Activated effector memory CD4-positive, alpha-beta T cell treated with Interleukin-2 at 50 U/mL for 16 hours (primary cell): ENCODE measurements at regions not wholly inside any gene's neighbourhood (a gene's known extent, or its start where the extent isn't known, plus 50 kb on each side); places are given as distances from the start of the nearest gene placed in this dataset.
"Not testable (repeated sequence)": the region's sequence is repeated elsewhere in the genome, so short reads cannot be mapped to it uniquely, and the experiment has no call there.

Experiments
- DNase-seq: peaks from one replicate; pipeline ENCODE4 v3.0.0-alpha.2; 2020

DNA sequence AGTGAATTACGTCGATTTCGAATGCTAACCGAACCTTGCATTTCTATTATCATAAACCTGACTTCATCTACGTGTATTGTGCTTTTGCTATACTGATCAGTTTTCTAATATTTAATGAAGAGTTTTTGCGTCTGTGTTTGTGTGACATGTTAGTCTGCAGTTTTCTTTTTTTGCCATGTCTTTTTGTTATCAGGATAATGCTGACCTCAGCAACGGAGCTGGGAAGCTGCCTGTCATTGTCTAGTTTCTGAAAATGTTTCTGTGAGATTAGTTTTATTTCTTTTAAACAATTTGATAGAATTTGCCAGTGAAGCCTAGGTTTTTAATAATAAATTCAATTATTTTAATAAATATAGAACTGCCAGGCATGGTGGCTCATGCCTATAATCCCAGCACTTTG is 139.3 kb downstream of the LAT start:
- DNase-seq = not testable (repeated sequence)

DNA sequence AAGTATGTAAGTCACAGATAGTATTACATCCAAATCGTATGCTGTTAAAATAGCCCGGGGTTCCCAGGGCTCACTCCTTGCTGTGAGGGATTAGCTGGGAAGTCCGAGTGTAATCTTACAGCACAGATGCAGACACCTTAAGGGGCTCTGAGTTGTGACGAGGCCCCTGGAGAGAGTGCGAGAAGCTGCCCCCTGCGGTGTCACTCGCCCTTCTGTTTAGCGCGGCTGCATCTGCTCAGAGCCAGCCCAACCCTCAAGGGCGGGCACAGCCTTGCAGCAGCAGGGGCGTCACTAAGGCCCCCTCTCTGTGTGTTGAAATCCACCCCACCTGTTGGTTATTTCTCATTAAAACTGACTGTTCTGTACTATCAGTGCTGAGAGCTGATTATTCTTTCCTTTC is 135.8 kb downstream of the LAT start:
- not testable (repeated sequence) for DNase-seq

GRCh38 chr16:29118301-29118957 is 133.6 kb downstream of the LAT start:
- DNase-seq = not testable (repeated sequence)

DNA sequence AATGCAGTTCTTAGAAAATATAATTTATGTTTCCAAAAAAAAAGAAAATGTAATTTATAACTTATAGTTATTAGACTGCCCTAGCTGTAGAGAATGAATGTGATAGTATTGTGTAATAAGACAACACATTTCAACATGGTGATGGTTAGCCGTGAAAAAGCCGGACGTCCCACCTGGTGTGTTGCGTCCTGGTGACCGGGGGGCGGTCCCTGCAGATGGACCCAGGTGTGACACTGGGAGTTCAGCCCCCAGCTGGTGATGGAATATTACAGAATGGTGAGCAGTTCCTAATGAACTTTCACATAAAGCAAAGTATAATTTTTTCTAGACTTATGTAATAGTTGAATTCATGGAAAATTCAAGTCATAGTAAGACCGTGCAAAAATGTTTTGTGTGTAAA is 132.8 kb downstream of the LAT start:
- DNase-seq = no peak

GRCh38 chr16:29116980-29117379 is 132.1 kb downstream of the LAT start:
- DNase-seq = no peak

DNA sequence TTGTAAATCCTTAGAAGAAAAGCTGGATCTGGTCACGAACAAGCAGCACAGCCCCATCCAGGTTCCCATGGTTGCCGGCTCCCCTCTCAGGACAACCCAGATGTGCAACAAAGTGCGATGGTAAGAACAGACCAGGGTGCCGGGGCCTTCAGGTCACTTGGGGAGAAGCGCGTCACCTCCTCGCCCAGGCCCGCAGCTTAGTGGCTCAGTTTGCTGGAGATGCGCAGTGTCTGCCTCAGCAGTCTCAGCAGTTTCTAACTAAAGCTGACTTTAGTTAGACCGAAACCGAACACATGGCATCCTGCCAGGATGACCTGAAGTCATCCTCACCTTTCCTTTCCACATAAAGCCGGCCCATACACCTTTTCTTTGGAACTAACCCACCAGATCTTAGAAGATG is 131.4 kb downstream of the LAT start:
- not testable (repeated sequence) for DNase-seq

DNA sequence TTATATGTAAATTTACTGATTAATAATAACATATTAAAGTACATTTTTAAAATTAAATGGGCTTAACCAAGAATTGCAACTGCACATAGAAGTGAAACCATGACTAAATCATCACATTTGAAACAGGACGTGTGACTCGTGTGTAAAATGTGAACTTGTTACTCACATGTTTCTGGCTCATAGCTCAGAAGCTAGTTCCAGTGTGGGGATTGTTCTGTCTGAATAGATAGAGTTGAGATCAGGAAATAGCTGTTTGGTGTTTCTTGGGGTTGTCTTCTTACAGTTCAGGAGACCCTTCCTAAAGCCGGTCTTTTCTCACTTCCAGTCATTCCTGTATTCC is 130.9 kb downstream of the LAT start:
- DNase-seq = not testable (repeated sequence)

DNA sequence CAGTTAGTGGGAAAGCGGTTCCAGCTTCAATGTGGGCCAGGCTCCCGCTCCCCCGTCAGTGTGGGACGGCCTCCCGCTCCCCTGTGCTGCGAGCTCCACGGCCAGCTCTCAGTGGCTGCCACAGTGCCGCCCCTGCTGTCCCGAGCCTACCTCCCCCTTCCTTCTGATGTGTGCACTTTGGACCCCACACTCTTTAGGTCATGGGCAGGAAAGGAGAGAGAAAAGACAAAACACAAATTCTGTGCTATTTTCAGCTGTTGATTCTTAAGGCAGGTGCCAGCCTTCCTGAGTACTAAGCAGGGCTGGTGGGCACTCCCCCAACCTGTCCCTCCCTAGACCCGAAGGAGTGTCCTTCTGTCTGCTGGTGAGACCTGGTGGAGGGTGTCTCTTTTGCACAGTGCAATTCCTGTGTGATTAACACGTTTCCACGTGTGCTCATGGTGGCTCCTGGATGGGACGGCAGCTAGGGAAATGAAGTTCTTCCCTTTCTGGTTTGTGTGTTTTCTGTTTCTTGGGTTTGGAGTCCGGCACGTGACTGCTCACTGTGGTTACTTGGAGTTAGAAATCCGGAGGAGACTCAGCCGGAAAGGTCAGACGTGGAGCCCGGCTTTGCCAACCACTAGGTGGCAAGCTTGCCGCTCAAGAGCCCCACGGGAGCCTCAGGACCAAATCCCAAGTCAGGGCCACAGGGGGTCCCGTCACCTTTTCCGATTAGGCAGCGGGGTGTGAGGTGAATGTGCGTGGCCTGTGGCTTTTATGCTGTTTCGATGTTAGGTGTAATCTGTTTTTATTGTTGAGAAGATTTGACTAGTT is 130.3 kb downstream of the LAT start:
- not testable (repeated sequence) for DNase-seq

GRCh38 chr16:29114574-29114973 is 129.7 kb downstream of the LAT start:
- no peak for DNase-seq

- not testable (repeated sequence) for DNase-seq
Observed at GRCh38 chr16:29113446-29113845, 128.6 kb downstream of the LAT start.

DNA sequence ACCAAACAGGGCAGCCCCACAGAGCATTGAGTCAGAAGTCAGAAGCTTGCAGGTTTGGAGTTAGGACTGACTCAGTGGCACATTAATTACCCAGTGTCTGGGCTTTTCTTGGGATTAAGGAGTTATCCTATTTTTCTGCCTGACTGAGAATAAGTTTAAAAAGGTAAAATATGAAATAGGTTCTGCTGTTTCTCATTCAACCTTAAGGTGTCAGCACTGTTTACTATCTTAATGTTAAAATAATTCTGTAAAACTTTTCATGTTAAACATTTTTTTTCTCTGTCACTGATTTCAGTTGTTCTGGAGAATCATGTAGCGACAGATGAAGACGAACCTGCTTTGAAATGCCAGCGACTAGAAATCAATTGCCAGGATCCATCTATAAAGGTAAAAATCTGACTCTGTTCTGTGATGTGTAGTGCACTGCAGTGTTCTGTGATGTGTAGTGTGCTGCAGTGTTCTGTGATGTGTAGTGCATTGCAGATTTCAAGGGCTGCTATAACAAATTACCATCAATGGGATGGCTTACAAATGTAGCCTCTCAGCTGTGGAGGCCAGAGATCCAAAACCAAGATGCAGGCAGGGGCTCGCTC is 128.0 kb downstream of the LAT start:
- no peak for DNase-seq

DNA sequence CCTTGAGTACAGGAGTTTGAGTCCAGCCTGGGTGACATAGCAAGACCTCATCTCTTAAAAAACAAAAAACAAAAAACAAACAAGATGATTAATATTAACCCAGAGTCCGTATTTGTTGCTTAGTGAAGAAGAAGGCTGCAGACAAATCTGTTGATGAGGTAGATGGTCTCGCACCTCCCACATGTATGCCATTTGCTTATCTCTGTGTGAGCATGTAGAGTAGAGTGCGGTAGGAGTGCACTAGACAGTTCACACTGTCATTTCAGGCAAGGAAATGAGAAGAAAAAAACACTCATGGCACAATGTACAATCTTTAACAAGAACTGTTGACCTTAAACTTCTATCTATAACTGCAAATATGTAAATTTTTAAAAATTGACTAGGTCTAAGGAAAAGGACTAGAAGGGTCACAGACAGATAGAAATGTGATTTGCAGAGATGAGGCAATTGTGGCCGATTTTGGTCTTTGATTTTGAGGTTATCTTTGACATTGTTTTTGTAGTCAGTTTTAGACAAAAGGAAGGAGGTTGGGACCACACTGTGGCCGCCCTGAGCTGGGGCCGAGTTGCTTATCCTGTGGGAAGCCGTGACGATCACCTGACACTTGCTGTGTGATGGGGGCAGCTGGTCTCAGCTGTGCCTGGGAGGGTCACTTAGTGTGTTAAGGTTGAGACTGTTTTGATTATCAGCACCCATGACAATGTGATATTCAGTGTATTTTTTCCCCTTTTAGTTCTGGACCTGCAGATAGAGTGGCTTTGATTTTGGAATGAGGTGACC is 127.2 kb downstream of the LAT start:
- DNase-seq = not testable (repeated sequence)

DNA sequence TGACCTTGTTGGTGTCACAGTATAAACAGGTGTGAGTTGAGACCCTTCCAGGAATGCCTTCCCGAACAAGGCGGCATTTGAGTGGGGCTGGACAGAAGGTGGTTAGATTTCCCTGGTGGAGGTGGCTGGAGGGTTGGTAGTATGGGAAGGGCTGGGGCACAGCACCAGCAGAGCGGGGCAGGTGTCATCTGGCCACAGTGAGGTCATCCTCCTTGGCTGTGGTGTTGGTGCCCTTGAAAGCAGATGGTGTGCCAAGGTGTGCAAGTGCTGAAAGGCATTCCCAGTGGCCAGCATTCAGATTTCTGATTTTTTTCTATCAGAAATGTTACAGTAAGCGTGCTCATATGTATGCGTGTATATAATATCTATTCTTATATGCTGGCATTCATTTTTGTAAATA is 126.6 kb downstream of the LAT start:
- no peak for DNase-seq

DNA sequence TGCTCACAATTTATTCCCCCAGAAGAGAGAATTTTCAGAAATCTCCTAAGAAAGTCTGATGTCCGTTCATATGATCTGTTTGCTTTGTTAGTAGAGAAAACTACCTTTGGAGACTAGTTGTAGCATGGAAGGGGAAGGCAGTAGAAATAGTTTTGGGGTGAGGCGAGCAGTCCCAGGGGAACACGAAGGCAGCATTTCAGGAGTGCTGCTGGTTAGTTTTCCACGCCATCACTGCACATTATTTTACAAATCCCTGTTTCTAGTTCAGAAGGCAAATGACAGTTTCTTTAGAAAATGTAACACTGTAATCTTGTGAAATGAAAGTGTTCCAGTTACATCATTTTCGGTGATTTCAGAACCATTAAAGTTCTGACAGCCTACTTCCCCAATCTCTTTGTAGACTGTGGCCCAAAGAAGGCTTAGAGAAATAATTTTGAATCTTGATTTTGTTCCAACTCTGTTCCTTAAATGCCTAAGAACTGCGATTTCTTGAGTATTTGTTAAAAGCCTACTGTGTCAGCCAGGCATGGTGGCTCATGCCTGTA is 123.8 kb downstream of the LAT start:
- DNase-seq = not testable (repeated sequence)

DNA sequence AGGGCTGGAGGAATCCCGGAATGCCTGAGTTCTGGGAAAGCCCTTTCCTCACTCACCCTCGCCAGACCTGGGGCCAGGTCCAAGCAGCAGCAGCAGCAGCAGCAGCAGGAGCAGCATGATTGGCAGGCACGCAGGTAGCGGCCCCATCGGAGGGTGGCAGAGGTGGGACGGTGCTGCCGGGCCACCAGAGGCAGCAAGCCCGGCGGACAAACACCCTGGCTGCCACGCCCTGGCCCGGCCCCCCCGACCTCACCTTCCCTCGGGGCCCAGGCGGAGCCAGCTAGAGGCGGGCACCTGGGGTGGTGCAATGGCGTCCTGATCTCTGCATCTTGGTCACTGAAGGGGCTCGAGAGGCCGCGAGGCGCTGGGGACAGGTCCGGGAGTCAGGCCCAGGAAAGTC is 122.4 kb downstream of the LAT start:
- DNase-seq = no peak

GRCh38 chr16:29106259-29106908 is 121.5 kb downstream of the LAT start:
- not testable (repeated sequence) for DNase-seq

- DNase-seq = not testable (repeated sequence)
Observed at GRCh38 chr16:29104600-29104999, 119.7 kb downstream of the LAT start.

- not testable (repeated sequence) for DNase-seq
Observed at GRCh38 chr16:29097965-29098364, 113.1 kb downstream of the LAT start.

DNA sequence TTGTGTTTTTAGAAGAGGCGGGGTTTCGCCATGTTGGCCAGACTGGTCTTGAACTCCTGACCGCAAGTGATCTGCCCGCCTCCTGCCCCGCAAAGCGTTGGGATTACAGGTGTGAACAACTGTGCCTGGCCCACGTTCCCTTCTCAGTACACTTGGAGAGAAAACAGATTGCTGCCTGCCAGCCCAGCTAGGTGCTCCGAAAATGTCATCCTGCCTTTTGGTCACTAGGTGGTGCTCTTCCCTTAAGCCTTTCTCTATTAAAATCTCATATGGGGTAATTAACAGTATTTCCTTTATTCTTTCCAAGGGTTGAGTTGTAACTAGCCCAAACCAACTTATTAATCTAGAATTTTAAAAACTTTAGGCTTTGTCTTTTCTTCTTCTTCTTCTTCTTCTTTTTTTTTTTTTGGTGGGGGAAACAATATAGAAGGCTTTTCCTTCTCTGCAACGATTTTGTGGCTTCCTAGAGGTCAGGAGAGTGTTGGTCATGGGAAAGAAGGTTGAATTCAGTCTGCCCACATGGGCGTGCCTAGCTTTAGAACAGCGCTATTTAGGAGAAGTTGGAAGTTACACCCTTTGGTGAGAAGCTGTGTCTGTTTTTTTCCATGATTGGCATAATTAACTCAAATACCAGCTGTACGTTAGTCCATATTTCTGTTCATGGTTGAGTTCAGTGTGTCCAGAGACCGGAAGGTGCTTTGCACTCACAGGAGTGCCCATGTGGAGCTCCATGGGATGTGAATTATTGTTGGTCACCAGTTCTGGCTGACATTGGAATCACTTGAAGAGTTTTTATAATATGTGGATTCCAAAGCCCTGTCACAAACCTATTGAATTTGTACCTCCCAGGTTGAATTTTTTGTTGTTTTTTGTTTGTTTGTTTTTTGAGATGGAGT is 110.1 kb downstream of the LAT start:
- not testable (repeated sequence) for DNase-seq

GRCh38 chr16:29094325-29094724 is 109.5 kb downstream of the LAT start:
- not testable (repeated sequence) for DNase-seq

GRCh38 chr16:29089679-29090078 is 104.8 kb downstream of the LAT start:
- not testable (repeated sequence) for DNase-seq
